ENCODE measurements at regions not wholly inside any gene's neighbourhood (a gene's known extent, or its start where the extent isn't known, plus 50 kb on each side); places are given as distances from the start of the nearest gene placed in this dataset.

- no peak for DNase-seq (ENCODE audit: low read depth in 2 of 2, low spot score in 1 of 2)
Measured at GRCh38 chr2:58862244-58862643, 621.1 kb upstream of the FANCL start.

GRCh38 chr2:58860586-58860985 lies 619.5 kb upstream of the FANCL start:
- DNase-seq (ENCODE audit: low read depth in 2 of 2, low spot score in 1 of 2): no peak

- DNase-seq (ENCODE audit: low read depth in 2 of 2, low spot score in 1 of 2): no peak
Measured at GRCh38 chr2:58856100-58856499, 615.0 kb upstream of the FANCL start.

- no peak for DNase-seq (ENCODE audit: low read depth in 2 of 2, low spot score in 1 of 2)
Measured at GRCh38 chr2:58853420-58853819, 612.3 kb upstream of the FANCL start.

- DNase-seq (ENCODE audit: low read depth in 2 of 2, low spot score in 1 of 2): no peak
Measured at GRCh38 chr2:58852905-58853304, 611.8 kb upstream of the FANCL start.

GRCh38 chr2:58852243-58852642 lies 611.1 kb upstream of the FANCL start:
- no peak for DNase-seq (ENCODE audit: low read depth in 2 of 2, low spot score in 1 of 2)

GRCh38 chr2:58851598-58851997 lies 610.5 kb upstream of the FANCL start:
- no peak for DNase-seq (ENCODE audit: low read depth in 2 of 2, low spot score in 1 of 2)

- no peak for DNase-seq (ENCODE audit: low read depth in 2 of 2, low spot score in 1 of 2)
Measured at GRCh38 chr2:58845011-58845410, 603.9 kb upstream of the FANCL start.

GRCh38 chr2:58842501-58843155 lies 601.5 kb upstream of the FANCL start:
- no peak for DNase-seq (ENCODE audit: low read depth in 2 of 2, low spot score in 1 of 2)

- DNase-seq (ENCODE audit: low read depth in 2 of 2, low spot score in 1 of 2): no peak
Measured at GRCh38 chr2:58834404-58834803, 593.3 kb upstream of the FANCL start.

- DNase-seq (ENCODE audit: low read depth in 2 of 2, low spot score in 1 of 2): no peak
Measured at GRCh38 chr2:58826795-58827194, 585.7 kb upstream of the FANCL start.

- DNase-seq (ENCODE audit: low read depth in 2 of 2, low spot score in 1 of 2): no peak
Measured at GRCh38 chr2:58812771-58813344, 571.7 kb upstream of the FANCL start.

GRCh38 chr2:58805126-58805525 lies 564.0 kb upstream of the FANCL start:
- no peak for DNase-seq (ENCODE audit: low read depth in 2 of 2, low spot score in 1 of 2)

- no peak for DNase-seq (ENCODE audit: low read depth in 2 of 2, low spot score in 1 of 2)
Measured at GRCh38 chr2:58803192-58803591, 562.1 kb upstream of the FANCL start.

- no peak for DNase-seq (ENCODE audit: low read depth in 2 of 2, low spot score in 1 of 2)
Measured at GRCh38 chr2:58800881-58801280, 559.8 kb upstream of the FANCL start.

- no peak for DNase-seq (ENCODE audit: low read depth in 2 of 2, low spot score in 1 of 2)
Measured at GRCh38 chr2:58798676-58799208, 557.6 kb upstream of the FANCL start.

GRCh38 chr2:58796239-58796910 lies 555.2 kb upstream of the FANCL start:
- no peak for DNase-seq (ENCODE audit: low read depth in 2 of 2, low spot score in 1 of 2)

GRCh38 chr2:58794916-58795315 lies 553.8 kb upstream of the FANCL start:
- no peak for DNase-seq (ENCODE audit: low read depth in 2 of 2, low spot score in 1 of 2)

GRCh38 chr2:58794103-58794502 lies 553.0 kb upstream of the FANCL start:
- no peak for DNase-seq (ENCODE audit: low read depth in 2 of 2, low spot score in 1 of 2)

GRCh38 chr2:58788402-58788801 lies 547.3 kb upstream of the FANCL start:
- no peak for DNase-seq (ENCODE audit: low read depth in 2 of 2, low spot score in 1 of 2)

GRCh38 chr2:58770846-58771245 lies 529.7 kb upstream of the FANCL start:
- DNase-seq (ENCODE audit: low read depth in 2 of 2, low spot score in 1 of 2): no peak

- DNase-seq (ENCODE audit: low read depth in 2 of 2, low spot score in 1 of 2): no peak
Measured at GRCh38 chr2:58769864-58770234, 528.7 kb upstream of the FANCL start.
